COLO829 (cell line): ENCODE measurements at regions not wholly inside any gene's neighbourhood (a gene's known extent, or its start where the extent isn't known, plus 50 kb on each side); places are given as distances from the start of the nearest gene placed in this dataset.

Experiments
- DNase-seq: peaks from one replicate; pipeline ENCODE4 v3.0.0; 2012; ENCODE audit warnings: low spot score

DNA sequence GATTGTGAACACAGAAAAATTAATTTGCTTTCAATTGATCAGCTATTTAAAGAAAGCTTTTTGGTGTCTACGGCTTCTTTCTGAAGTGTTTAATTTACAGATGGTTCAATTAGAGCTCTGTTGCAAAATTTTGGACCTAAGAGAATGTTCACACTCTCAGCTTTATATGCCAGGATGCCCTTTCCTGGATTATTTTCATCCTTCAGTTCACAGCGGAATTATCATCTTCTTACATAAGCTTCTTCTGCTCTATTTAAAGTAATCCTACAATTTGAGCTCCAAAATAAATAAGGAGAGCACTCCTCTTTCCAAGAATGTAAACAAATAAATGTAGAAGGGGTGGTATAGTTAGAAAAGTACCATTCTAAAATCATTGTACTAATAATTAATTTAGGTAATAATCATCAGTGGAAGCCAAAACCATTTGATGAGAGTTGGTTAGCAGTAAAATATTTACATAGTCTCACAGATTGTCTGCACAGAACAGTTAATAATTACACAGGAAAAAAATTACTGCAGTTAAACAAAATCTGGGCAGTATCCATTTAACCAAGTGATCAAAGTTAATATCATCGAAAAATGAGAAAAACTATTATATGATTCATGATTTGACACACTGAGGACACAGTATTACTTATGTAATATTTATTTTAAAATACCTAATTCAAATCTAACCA is 298.0 kb upstream of the TMEM229A start:
- no peak for DNase-seq

DNA sequence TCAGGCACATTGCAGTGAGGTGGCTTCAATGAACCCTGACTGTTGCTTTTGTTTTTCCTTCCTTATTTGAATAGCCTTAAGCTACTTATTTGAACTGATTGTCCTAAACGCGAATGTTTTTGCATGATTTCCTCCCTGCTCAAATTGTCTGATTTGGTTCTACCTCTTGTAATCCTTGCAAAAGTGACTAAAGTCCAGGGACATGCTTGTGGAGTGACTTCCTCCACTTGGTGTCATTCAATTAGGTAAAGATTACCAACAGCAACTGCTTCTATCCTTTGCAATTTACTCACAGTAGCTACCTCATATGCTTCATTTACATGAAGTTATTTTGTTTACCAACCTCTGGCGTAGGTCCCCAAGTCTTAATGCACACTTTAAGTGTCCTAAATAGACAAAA is 295.9 kb upstream of the TMEM229A start:
- DNase-seq = no peak

DNA sequence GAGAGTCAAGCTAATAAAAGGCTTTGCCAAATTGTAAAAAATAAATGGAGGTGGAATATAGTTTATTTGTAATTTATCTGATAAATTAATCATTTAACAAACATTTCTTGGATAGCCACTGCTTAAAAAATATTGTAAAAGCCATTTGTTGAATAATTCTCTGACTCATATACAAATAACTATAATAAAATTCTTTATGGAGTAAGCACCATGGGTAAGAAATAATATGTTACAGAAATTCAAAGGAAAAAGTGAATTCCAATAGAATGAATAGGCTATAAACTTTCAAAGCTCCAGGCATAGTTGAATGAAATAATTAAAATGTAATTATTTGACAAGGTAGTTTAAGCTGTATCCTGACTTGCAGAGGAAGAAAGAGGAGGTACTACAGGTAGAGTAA is 291.4 kb upstream of the TMEM229A start:
- DNase-seq = no peak

DNA sequence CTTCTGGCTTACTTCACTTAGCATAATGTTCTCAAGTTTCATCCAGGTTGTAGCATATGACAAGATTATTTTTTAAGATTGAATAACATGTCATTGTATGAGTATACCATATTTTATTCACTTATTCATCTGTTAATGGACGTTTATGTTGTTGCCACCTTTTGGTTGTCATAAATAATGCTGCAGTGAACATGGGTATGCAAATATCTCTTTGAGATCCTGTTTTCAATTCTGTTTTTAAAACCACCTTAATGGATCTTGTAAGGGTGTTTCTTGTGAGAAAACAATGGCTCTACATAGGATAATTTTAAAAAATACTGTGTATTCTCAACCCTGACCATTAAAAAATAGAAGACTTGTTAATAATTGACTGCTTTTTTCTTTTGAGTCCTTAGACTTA is 290.7 kb upstream of the TMEM229A start:
- no peak for DNase-seq

DNA sequence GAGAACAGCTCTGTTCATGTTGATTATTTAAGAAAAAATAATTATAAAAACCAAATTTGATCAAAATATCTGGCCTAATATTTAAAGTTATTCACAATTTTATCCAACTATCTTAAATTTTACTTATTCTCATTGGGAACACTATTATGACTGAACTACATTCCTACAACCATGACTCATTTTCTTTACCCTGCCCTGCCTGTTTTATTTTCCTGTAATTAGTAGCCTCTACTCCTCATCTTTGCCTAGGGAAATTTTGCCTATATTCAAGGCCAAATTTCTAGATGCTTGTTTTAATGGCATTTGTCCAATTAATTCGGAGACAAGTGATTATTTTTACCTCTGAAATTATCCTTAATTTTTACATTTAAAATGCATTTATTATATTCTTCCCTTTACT is 289.7 kb upstream of the TMEM229A start:
- no peak for DNase-seq

DNA sequence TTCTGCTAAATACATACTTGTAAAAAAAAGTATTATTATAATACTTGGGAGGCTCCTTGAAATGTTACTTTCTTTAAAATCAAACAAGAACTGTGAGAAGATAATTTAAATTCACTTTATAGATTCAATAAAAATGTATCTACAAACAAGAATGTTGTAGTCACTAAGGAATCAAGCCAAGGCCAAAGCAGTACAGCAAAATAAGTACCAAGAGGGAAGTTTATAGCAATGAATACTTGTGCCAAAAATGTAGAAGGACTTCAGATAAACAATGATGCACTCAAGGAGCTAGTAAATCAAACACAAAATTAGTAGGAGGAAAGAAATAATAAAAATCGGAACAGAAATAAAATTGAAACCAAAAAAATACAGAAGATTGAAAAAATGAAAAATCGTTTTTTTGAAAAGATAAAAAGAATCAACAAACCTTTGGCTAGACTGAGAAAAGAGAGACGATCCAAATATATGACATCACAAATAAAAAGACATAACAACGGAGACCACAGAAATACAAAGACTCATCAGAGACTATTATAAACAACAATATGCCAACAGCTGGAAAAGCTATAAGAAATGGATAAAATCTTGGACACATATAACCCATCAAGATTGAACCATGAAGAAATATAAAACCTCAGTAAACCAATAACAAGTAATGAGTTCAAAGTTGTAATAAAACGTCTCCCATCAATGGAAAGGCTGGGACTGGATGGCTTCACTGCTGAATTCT is 286.0 kb upstream of the TMEM229A start:
- DNase-seq = no peak

DNA sequence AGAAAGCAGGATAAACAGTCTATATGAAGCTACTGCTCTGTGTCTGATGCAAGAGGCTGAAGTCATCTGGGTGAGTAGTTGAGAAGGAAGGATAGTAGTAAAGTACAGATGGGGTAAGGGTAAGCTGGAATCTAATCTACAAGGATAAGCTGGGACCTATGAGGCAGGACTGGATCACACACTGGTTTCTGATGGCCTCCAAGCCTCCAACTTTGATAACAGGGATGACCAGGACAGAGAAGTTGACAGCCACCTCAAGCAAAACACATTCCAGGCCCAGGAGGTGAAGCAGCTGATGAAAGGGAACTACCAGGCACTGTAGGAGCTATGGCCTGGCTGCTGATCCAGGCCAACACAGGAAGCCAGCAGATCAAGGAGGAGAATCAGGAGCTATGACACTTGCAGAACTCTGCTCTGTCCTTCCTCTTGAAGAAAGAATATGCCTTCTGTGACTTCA is 278.1 kb upstream of the TMEM229A start:
- DNase-seq = no peak

DNA sequence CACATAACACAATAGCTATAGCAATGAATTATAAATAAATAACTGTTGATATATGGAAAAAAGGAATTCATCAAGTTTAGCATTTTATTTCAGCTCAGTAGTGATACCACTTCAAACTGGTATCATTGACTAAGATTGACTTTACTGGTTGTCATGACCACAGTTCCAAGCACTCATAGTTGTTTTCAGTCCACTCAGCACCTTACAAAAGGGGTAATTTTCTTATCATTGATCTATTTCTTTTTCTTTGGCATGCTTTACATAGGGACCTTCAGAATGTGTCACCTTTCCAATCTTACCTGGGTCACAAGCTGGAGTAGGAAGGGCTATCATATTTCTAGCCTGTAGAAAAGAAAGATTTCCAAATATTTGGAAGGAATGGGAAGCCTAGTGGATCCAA is 275.5 kb upstream of the TMEM229A start:
- DNase-seq = no peak

DNA sequence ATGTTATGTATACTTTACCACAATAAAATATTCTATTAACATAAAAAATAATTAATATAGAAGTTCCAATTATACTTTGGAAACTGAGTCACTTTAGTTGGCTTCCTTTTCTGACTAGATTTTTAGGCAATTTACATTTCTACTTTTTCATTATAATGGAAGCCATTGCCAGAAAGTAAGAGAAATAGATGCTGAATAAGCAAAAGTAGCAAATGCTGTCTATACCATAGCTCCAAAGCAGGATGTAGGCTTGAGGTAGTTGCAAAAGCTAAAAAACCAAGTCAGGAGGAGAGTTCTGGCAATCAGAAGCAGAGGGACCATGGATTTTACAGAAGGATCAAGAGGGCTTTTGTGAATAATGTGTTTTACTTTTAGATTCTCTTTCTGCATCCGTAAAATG is 262.4 kb upstream of the TMEM229A start:
- DNase-seq = no peak

DNA sequence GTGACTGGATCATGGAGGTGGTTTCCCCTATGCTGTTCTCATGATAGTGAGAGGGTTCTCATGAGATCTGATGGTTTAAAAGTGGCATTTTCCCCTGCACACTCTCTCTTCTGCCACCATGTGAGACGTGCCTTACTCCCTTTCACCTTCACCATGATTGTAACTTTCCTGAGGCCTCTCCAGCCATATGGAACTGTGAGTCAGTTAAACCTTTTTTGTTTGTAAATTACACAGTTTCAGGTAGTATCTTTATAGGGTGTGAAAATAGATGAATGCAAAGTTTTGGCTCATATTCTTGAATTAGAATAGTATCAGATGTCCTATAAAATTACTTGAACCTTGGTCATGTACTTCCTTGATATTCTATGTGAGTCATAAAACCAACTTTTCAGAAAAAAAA is 252.1 kb upstream of the TMEM229A start:
- DNase-seq = no peak

DNA sequence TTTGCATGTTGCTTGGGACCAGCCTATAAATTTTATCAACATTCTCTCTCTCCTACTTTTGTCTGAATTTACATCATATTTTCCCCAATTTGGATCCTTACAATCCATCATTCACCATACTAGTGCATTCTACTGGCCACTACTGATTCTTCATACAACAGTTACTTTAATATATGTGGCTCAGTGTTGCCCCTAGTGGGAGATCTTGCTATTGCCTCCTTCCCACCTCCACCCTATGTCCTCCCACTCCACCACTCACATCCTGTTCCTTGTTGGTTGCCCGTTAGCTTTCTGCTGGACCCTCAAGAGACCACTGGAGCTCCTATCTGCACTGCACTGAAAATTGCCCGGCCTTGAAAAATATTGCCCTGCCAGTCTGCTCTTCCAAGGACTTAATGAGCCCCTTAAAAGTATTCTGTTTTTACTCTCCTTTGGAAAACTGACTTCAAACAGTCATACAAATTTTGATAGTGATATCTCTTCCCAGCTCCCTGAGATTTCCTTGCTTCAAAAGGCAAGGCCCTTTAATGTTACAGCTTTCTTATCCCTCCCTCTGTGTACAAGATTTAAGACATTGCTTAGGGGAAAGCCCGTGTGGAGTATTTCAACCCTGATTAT is 243.2 kb upstream of the TMEM229A start:
- peak; percentile 40 for DNase-seq

DNA sequence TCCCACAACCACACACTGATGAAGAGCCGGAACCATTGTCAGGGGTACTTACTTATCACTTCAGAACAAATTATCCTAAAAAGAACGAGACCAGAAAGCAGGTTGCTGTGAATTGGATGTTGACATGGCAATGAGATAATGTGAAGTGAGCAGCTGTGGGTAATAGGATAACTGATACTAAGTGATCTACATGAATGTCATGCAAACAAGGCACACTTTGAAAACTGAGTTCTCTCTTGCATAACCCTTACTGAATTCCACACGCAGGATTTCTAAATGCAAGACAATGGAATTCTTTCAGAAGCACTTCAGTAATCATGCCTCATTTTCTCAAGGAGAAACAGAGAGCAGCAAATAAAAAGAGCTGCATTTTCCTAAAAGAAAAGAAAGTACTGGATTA is 242.5 kb upstream of the TMEM229A start:
- peak; percentile 72 for DNase-seq

DNA sequence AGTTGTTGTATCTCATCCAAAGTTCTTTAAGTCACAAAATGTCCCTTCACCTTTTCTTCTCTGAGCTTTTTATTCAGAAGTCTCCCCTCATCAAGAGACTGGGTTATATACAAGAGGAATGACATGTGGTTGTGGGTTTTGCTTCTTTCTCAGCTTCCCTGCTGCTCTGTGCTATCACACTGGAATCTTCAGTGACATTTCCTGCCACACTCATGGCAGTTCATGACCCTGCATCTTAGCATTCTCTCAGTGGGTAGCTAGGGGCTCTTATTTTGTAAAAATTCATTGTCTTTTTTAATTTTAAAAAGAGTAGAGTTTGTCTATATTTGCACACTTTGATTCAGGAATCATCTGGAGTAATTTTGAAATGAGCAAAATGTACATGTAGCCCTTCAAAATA is 236.9 kb upstream of the TMEM229A start:
- no peak for DNase-seq

DNA sequence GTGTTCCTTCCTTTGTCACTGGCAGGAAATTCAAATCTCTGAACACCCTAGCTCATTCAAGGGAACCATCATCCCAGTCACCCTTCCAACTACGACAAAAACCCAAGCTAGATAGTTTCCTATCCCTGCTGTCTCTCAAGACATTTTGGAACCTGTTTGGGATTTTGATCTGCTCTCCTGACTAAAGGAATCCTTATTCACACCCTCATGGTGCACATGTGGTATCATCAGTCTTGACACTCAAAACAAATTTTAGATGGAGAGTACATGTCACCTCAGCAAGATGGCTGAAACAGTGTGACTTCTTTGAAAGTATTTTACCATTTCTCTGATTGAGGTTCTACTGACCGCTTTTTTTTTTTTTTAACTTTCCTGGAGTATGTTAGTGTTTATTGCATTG is 234.3 kb upstream of the TMEM229A start:
- no peak for DNase-seq

DNA sequence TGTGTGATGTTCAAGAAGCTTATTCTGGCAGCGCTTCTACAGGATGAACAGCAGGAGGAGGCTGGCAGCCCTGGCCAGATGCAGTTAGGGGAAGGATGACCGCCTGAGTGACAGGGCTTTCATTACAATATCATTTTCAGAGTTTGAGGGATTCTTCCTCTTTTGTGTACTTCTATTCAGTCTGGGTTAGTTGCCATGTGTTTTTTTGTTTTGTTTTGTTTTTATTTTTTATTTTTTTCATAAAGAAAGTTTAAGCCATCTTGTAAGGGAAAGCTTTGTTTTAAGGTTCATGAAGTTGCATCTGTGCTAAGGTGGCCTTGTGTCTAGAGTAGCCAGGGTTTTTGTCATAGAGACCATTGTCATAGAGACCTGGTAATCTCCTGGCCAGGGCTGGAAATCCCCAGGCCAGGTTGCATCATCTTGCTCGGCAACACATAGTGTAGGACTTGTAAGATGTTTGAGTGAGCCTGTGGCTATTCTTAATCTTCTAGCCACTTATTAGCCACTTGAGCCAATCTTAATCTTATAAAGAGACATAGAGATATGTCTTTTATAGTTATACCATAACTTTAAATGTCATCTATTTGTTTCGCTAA is 230.5 kb upstream of the TMEM229A start:
- DNase-seq = no peak

DNA sequence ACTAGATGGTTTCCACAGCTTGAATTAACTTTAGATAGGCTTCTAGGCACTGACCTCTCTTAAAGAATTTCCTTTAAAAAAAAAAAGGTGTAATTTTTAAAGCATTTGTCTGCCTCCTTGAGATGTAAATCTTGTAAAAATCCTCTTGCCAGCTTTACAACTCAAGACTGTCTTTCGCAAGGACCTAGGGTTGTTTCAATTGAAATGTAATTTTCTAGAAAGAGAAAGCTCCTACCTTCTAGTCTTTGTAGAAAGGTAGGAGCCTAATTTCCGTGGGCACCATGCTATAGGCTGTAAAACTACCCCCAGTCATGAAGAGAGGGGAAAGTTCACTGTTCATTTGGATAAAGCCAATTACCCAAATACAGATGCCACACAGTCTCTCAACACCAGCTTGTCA is 228.8 kb upstream of the TMEM229A start:
- no peak for DNase-seq

DNA sequence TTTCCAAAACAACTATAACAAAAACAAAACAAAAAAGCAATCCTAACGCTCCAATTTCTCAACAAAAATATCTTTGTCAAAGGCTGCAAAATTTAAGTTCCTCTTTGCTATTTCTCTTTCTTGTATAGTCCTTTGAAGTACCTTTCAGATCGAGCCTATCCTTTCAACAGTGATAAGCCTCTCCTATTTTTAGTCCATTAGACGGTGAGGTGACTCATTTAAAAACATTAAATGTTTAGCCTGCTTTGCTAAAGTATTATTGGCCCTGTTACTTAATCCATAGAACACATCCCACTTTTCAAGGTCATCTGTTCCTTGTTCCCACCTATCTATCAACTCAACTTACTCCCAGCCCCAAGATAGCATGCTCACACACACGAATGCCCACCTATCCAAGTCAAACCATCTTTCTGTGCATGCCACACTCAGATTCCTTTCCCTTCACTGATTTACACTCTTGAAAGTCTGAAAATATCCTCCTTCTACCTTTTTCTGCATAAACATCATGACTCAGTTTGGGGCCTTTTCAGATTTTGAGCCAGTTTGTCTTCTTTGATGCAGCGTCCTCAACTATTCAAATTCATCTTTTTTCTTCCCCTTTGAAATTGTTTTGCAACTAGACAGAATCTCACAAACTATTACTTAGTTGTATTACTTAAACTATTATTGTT is 224.9 kb upstream of the TMEM229A start:
- no peak for DNase-seq

DNA sequence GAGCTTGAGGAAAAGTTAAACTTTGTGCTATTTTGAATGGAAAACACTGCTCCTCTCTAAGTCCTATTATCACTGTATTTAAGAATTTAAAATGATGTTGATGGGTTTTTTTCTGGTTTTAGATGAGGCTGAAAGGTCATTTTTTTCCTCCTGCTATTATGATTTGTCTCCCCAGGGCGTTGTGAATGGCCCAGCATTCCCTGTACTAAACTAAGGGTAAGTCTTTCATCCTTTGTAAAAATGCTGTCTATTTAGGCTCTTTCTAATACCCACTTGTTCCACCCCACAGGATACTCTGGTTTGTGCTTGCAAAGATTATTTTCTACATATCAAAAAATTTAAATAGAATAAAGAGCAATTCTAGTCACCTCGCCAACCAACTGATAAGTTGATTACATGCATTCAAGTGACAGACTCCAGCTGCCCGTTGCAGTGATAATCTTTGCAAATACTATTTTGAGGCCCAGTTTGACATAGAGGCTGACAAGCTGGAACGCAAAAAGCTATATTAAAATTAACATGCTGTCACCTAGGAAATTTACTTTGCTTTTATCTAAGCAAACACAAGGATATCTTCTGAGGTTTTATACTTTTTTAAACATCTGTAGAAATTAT is 222.3 kb upstream of the TMEM229A start:
- DNase-seq = no peak

DNA sequence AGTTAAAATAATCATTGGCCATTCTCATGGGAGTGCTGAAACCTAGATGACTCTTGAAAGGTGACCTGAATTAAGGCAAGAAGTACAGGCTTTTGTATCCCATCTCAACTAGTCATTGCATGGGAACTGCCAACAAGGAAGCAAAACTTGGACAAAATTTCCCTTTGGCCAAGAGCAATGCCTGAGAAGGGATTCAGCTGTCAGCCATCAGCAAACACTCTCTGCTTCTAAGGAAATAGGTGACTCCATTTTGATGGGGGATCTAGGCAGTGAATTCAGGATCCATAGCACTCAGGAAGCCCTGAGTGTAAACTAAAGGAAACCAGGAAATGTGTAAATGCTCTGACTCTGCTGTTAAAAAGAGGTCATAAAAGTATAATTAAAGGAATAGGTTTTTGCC is 221.5 kb upstream of the TMEM229A start:
- no peak for DNase-seq

DNA sequence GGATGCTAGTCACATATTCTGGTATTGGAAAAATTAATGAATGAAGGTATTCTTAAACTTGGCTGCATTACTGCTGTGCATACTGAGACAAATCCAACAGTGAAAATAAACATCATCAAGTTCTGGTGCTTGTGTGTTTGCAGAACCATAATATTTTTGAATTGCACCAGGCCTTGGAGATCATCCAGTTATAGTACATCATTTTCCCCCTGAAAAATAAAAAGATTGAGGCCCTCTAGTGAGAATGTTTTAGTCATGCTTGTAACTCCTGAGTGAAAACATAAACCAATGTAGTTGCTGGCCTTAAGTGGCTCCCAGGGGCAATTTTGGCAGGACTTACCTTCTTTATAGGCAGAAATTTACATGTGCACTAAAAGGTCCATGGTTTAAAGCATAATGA is 218.8 kb upstream of the TMEM229A start:
- no peak for DNase-seq

DNA sequence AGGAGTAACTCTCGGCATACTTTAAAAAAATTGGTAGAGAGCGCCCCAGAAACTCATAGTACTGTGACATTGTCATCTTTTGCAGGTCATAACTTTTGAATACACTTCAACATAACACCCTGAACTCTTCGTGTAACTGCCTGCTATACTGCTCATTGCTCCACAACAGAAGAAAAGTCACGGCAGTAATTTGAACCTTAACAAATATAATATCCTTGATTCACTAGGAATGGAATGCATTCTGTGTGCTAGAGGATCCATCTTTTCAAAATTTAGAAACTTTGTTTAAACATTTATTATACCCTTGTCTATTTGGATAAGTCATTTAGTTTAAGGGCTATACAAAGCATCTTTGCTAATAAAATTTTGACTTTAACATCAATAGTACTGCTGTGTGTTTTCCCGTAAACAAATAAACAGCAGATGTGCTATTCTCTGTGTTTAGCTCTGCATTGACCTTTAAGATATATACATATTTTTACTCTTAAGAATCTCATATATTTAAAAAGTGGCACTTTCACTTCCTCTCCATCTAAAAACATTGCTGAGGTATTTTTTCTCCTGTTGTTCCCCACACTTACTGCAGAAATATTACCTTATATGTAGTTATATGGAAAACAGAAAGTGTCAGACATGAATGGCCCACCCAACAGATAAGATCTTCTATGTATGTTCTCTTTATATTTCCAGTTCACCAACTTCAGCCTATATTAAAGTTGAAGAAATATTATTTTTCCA is 217.6 kb upstream of the TMEM229A start:
- DNase-seq = no peak
